Loucy (cell line): ENCODE measurements at regions not wholly inside any gene's neighbourhood (a gene's known extent, or its start where the extent isn't known, plus 50 kb on each side); places are given as distances from the start of the nearest gene placed in this dataset.

Experiments
- CTCF ChIP-seq: fragments of 200-600 bp; sonication (generic); conservative IDR thresholded peaks from 2 replicates; pipeline ENCODE4 v1.5.1; 2014; ENCODE audit warnings: mild to moderate bottlenecking, antibody characterized with exemption, low read length
- EZH2phosphoT487 ChIP-seq: fragments of 200-600 bp; IDR thresholded peaks from 2 replicates; pipeline ENCODE4 v1.6.1; 2018; ENCODE audit warnings: antibody characterized with exemption, mild to moderate bottlenecking, moderate library complexity, borderline replicate concordance

DNA sequence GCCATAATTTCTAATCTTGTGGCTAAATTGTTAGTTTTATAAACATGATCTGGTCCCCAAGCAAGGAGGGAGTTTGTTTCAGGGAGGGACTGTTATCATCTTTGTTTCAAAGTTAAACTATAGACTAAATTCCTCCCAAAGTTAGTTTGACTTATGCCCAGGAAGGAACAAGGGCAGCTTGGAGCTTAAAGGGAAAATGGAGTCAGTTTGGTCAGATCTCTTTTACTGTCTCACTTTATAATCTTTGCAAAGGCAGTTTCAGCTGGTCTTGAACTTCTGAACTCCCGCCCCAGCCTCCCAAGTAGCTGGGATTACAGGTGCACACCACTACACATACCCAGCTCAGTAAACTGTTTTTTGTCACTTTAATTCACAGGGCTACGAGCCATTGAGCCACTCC, 214.7 kb downstream of the ZNF674 start:
- TF ChIP-seq CTCF (no peak), EZH2phosphoT487 (no peak)
